Suprapubic skin (tissue), 3 donors: ENCODE measurements at regions not wholly inside any gene's neighbourhood (a gene's known extent, or its start where the extent isn't known, plus 50 kb on each side); places are given as distances from the start of the nearest gene placed in this dataset.

Source experiments
- EP300 ChIP-seq: sonication (generic); formaldehyde crosslinking; IDR thresholded peaks from one replicate; pipeline ENCODE4 v1.6.1; 2017; ENCODE audit warnings: antibody characterized with exemption
- POLR2A ChIP-seq, 2 donors: fragments of 450-650 bp; IDR thresholded peaks; one replicate each; pipeline ENCODE4 v1.6.1; 2017; ENCODE audit warnings: antibody characterized with exemption in 2 of 2, mild to moderate bottlenecking in 2 of 2, moderate library complexity in 2 of 2
- TF ChIP-seq, protein P1 (sequence below), 2 donors: fragments of 200-600 bp in 1 of 2; fragments of 450-650 bp in 1 of 2; sonication (generic) in 1 of 2; IDR thresholded peaks; one replicate each; pipeline ENCODE4 v1.5.1; 2016 to 2019; ENCODE audit warnings: antibody characterized with exemption in 2 of 2, mild to moderate bottlenecking in 1 of 2, moderate library complexity in 1 of 2

- TF ChIP-seq EP300 (no peak), POLR2A (IDR thresholded peaks at IDR 0.05) (no peak)
- TF ChIP-seq, protein P1, sequence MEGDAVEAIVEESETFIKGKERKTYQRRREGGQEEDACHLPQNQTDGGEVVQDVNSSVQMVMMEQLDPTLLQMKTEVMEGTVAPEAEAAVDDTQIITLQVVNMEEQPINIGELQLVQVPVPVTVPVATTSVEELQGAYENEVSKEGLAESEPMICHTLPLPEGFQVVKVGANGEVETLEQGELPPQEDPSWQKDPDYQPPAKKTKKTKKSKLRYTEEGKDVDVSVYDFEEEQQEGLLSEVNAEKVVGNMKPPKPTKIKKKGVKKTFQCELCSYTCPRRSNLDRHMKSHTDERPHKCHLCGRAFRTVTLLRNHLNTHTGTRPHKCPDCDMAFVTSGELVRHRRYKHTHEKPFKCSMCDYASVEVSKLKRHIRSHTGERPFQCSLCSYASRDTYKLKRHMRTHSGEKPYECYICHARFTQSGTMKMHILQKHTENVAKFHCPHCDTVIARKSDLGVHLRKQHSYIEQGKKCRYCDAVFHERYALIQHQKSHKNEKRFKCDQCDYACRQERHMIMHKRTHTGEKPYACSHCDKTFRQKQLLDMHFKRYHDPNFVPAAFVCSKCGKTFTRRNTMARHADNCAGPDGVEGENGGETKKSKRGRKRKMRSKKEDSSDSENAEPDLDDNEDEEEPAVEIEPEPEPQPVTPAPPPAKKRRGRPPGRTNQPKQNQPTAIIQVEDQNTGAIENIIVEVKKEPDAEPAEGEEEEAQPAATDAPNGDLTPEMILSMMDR (IDR thresholded peaks at IDR 0.05): no peak
Observed at GRCh38 chr13:109406376-109406992, 379.9 kb downstream of the IRS2 start.
